IMR-90 (cell line): ENCODE measurements at regions not wholly inside any gene's neighbourhood (a gene's known extent, or its start where the extent isn't known, plus 50 kb on each side); places are given as distances from the start of the nearest gene placed in this dataset.

Source experiments
- ATAC-seq: fragments of 200-7000 bp; cut with Tn5 transposase; 2 replicates; pipeline ENCODE4 v1.9.1; 2020; ENCODE audit warnings: low read depth, mild to moderate bottlenecking, moderate library complexity
- BruUV-seq: library from RNA; stranded (reverse); fragments of 400-500 nt; replicated peaks from 2 replicates; lab custom pipeline; 2021; lab: Mats Ljungman, UMichigan
- CTCF ChIA-PET: fragments of 300-600 bp; formaldehyde crosslinking; extraction: SDS; loops from one replicate; lab custom pipeline; 2021; ENCODE audit warnings: antibody characterized with exemption; lab: Yijun Ruan, JAX
- POLR2A ChIA-PET: fragments of 300-600 bp; sonication (Branson Sonifier 250); formaldehyde crosslinking; loops from one replicate; lab custom pipeline; 2022; ENCODE audit warnings: antibody characterized with exemption; ENCODE audit not compliant: unreplicated experiment; lab: Charles Lee
- DNase-seq: peaks from one replicate; pipeline ENCODE4 v3.0.0; 2013
- H2AFZ ChIP-seq: replicated peaks from 2 replicates; pipeline ENCODE3; 2013; ENCODE audit warnings: low read length, mild to moderate bottlenecking; ENCODE audit not compliant: poor library complexity
- H2AK5ac ChIP-seq: 2 replicates; pipeline ENCODE4 v1.6.1; 2013; ENCODE audit warnings: low read depth, low read length, inconsistent platforms
- H2AK9ac ChIP-seq: replicated peaks from 2 replicates; pipeline ENCODE3; 2013; ENCODE audit warnings: mild to moderate bottlenecking, low read depth, low read length, moderate library complexity; ENCODE audit not compliant: poor library complexity
- H2BK120ac ChIP-seq: 2 replicates; pipeline ENCODE4 v1.6.1; 2013; ENCODE audit warnings: low read depth, low read length, inconsistent platforms
- H2BK15ac ChIP-seq: 3 replicates; pipeline ENCODE4 v1.6.1; 2013; ENCODE audit warnings: low read depth, low read length, inconsistent platforms
- H2BK20ac ChIP-seq: 2 replicates; pipeline ENCODE4 v1.6.1; 2013; ENCODE audit warnings: low read depth, mild to moderate bottlenecking, inconsistent platforms, low read length, moderate library complexity
- H2BK5ac ChIP-seq: 2 replicates; pipeline ENCODE4 v1.6.1; 2013; ENCODE audit warnings: mild to moderate bottlenecking, low read depth, low read length, inconsistent platforms; ENCODE audit not compliant: poor library complexity, severe bottlenecking
- H3K14ac ChIP-seq: replicated peaks from 2 replicates; pipeline ENCODE4 v1.6.1; 2013; ENCODE audit warnings: low read depth, low read length, inconsistent platforms
- H3K18ac ChIP-seq: 2 replicates; pipeline ENCODE4 v1.6.1; 2013; ENCODE audit warnings: low read depth, low read length, control low read depth
- H3K23ac ChIP-seq: 2 replicates; pipeline ENCODE4 v1.6.1; 2013; ENCODE audit warnings: low read depth, low read length, inconsistent platforms
- H3K27ac ChIP-seq: 2 replicates; pipeline ENCODE4 v1.5.1; 2013; ENCODE audit warnings: mild to moderate bottlenecking, control low read depth, low read length; ENCODE audit not compliant: insufficient read depth
- H3K27me3 ChIP-seq: 2 replicates; pipeline ENCODE4 v1.6.1; 2013; ENCODE audit warnings: low read length; ENCODE audit not compliant: control insufficient read depth, insufficient read depth
- H3K36me3 ChIP-seq: 2 replicates; pipeline ENCODE4 v1.6.1; 2013; ENCODE audit warnings: low read length, mixed read lengths; ENCODE audit not compliant: control insufficient read depth, insufficient read depth
- H3K4ac ChIP-seq: 2 replicates; pipeline ENCODE4 v1.6.1; 2013; ENCODE audit warnings: low read depth, low read length, inconsistent platforms
- H3K4me1 ChIP-seq: 2 replicates; pipeline ENCODE4 v1.6.1; 2013; ENCODE audit warnings: low read length, mixed read lengths; ENCODE audit not compliant: control insufficient read depth, insufficient read depth
- H3K4me2 ChIP-seq: 2 replicates; pipeline ENCODE4 v1.6.1; 2013; ENCODE audit warnings: low read depth, mild to moderate bottlenecking, control low read depth, low read length, moderate library complexity
- H3K4me3 ChIP-seq: 2 replicates; pipeline ENCODE4 v1.5.1; 2013; ENCODE audit warnings: low read depth, mild to moderate bottlenecking, control low read depth, low read length, moderate library complexity; ENCODE audit not compliant: insufficient read depth
- H3K56ac ChIP-seq: 2 replicates; pipeline ENCODE4 v1.6.1; 2013; ENCODE audit warnings: low read length, inconsistent platforms; ENCODE audit not compliant: insufficient read depth; ENCODE audit errors: extremely low read depth
- H3K79me1 ChIP-seq, 2 experiments: 2 replicates each; pipeline ENCODE4 v1.6.1; 2013; ENCODE audit warnings: low read length in 2 of 2, inconsistent platforms in 1 of 2, low read depth in 1 of 2
- H3K9ac ChIP-seq: 2 replicates; pipeline ENCODE4 v1.6.1; 2013; ENCODE audit warnings: low read depth, low read length, control low read depth
- H3K9me1 ChIP-seq: 2 replicates; pipeline ENCODE4 v1.6.1; 2013; ENCODE audit warnings: low read length, inconsistent platforms; ENCODE audit not compliant: insufficient read depth
- H3K9me3 ChIP-seq: 2 replicates; pipeline ENCODE4 v1.6.1; 2013; ENCODE audit warnings: low read length; ENCODE audit not compliant: control insufficient read depth, insufficient read depth
- H4K20me1 ChIP-seq: 2 replicates; pipeline ENCODE4 v1.6.1; 2013; ENCODE audit warnings: low read length, inconsistent platforms; ENCODE audit not compliant: insufficient read depth
- H4K5ac ChIP-seq: 2 replicates; pipeline ENCODE4 v1.6.1; 2013; ENCODE audit warnings: mild to moderate bottlenecking, low read depth, low read length, control low read depth
- H4K8ac ChIP-seq, 2 experiments: 2 replicates each; pipeline ENCODE4 v1.6.1; 2013; ENCODE audit warnings: low read depth in 2 of 2, low read length in 2 of 2, control low read depth in 1 of 2, inconsistent platforms in 1 of 2
- H4K91ac ChIP-seq: 2 replicates; pipeline ENCODE4 v1.6.1; 2013; ENCODE audit warnings: low read depth, low read length, inconsistent platforms; ENCODE audit not compliant: insufficient read depth
- BHLHE40 ChIP-seq: fragments of 150-350 bp; IDR thresholded peaks from 2 replicates; pipeline ENCODE4 v1.6.1; 2016; ENCODE audit warnings: mild to moderate bottlenecking, low read depth, low read length
- CEBPB ChIP-seq: IDR thresholded peaks from 2 replicates; pipeline ENCODE4 v1.6.1; 2012; ENCODE audit warnings: low read depth, low read length, improper control_type of control experiment
- ELK1 ChIP-seq: fragments of 150-350 bp; IDR thresholded peaks from 2 replicates; pipeline ENCODE4 v1.6.1; 2016; ENCODE audit warnings: low read depth, mild to moderate bottlenecking, low read length, moderate library complexity, borderline replicate concordance
- MAFK ChIP-seq: IDR thresholded peaks from 2 replicates; pipeline ENCODE4 v1.6.1; 2012; ENCODE audit warnings: low read depth, low read length, improper control_type of control experiment
- RCOR1 ChIP-seq: IDR thresholded peaks from 2 replicates; pipeline ENCODE4 v1.6.1; 2012; ENCODE audit warnings: mild to moderate bottlenecking, low read length, improper control_type of control experiment; ENCODE audit not compliant: insufficient replicate concordance
- SMC3 ChIP-seq: fragments of 150-350 bp; IDR thresholded peaks from 2 replicates; pipeline ENCODE4 v1.6.1; 2016; ENCODE audit warnings: low read depth, mild to moderate bottlenecking, antibody characterized with exemption, low read length, moderate library complexity
- WGBS, 2 experiments: methylation state at CpG; one replicate each; pipeline versions ENCODE4 v1.1.5 to v1.1.7; 2013; ENCODE audit warnings: missing lambda C conversion rate in 2 of 2; ENCODE audit not compliant: insufficient read length in 1 of 2; ENCODE audit errors: extremely low coverage in 2 of 2; 5-methylcytosine and 5-hydroxymethylcytosine counted together
- dilution Hi-C: fragments of 300-500 bp; cut with HindIII; formaldehyde crosslinking; loops from one replicate; pipeline ENCODE4 v1.14.3; 2018; ENCODE audit warnings: low sequenced_read_pairs; ENCODE audit not compliant: unreplicated experiment
- in situ Hi-C: fragments of 300-500 bp; cut with MboI; formaldehyde crosslinking; loops from 3 replicates; pipeline ENCODE4 v1.14.3; 2019; ENCODE audit warnings: low sequenced_read_pairs, inconsistent platforms, mixed read lengths
- intact Hi-C: fragments of 100-400 bp; cut with micrococcal nuclease; formaldehyde crosslinking; loops from 2 replicates; pipeline ENCODE4 v1.10.0; 2022

GRCh38 chr4:3699261-3699660 is 66.9 kb upstream of the ADRA2C start:
- Histone ChIP-seq H3K9me3 (no peaks in the 10 kb centered on the region), H3K4me1 (no peaks in the 10 kb centered on the region), H4K91ac (no peak overlapping the region), H2AFZ (no peak overlapping the region), H3K14ac (no peak overlapping the region), H3K9ac (no peak overlapping the region), H3K56ac (no peak overlapping the region), H4K8ac (no peak overlapping the region), H3K36me3 (no peaks in the 10 kb centered on the region), H3K9me1 (no peaks in the 10 kb centered on the region), H3K4me3 (no peak overlapping the region), H3K23ac (no peak overlapping the region), H2BK5ac (no peak overlapping the region), H3K18ac (no peak overlapping the region), H3K27ac (no peak overlapping the region), H2BK20ac (no peak overlapping the region), H3K79me1 (no peaks in the 10 kb centered on the region), H4K5ac (no peak overlapping the region), H2BK120ac (no peak overlapping the region), H3K4me2 (no peak overlapping the region), H3K27me3 (peaks cover 33% of the 10 kb centered on the region), H2AK5ac (no peak overlapping the region), H3K4ac (no peak overlapping the region), H2BK15ac (no peak overlapping the region), H4K20me1 (no peaks in the 10 kb centered on the region), H2AK9ac (no peak overlapping the region)
- intact Hi-C loops (no loop called here), dilution Hi-C loops (no loop called here), in situ Hi-C loops (no loop called here)
- BruUV-seq, result no TSS peak
- no peak for ATAC-seq
- WGBS, 2 experiments, result 57% methylated on average over 1 of the region's 6 CpGs; no CpG with 5 or more reads in 1 of the 2 experiments
- no peak for TF ChIP-seq MAFK
- no peak for TF ChIP-seq ELK1
- no peak for TF ChIP-seq BHLHE40
- no peak for TF ChIP-seq RCOR1
- no peak for TF ChIP-seq SMC3
- no peak for TF ChIP-seq CEBPB
- no peak for DNase-seq
- ChIA-PET POLR2A (no interaction called here), CTCF (interaction anchor here (0.5 kb wide), 1 partner anchor 22 kb away, joined by 3 read pairs; no protein-coding TSS in a partner anchor)
